ENCODE measurements at regions not wholly inside any gene's neighbourhood (a gene's known extent, or its start where the extent isn't known, plus 50 kb on each side); places are given as distances from the start of the nearest gene placed in this dataset.

GRCh38 chr2:217276433-217276832, 416.6 kb upstream of the TNP1 start:
- no peak overlapping the region for H3K27ac ChIP-seq (ENCODE audit: low read depth, low read length, poor library complexity, severe bottlenecking)
- no peak for DNase-seq (ENCODE audit: low spot score)
- ChIA-PET POLR2A (ENCODE audit: low non-redundant PET) (no interaction called here), CTCF (no interaction called here)
- TF ChIP-seq, protein P1, sequence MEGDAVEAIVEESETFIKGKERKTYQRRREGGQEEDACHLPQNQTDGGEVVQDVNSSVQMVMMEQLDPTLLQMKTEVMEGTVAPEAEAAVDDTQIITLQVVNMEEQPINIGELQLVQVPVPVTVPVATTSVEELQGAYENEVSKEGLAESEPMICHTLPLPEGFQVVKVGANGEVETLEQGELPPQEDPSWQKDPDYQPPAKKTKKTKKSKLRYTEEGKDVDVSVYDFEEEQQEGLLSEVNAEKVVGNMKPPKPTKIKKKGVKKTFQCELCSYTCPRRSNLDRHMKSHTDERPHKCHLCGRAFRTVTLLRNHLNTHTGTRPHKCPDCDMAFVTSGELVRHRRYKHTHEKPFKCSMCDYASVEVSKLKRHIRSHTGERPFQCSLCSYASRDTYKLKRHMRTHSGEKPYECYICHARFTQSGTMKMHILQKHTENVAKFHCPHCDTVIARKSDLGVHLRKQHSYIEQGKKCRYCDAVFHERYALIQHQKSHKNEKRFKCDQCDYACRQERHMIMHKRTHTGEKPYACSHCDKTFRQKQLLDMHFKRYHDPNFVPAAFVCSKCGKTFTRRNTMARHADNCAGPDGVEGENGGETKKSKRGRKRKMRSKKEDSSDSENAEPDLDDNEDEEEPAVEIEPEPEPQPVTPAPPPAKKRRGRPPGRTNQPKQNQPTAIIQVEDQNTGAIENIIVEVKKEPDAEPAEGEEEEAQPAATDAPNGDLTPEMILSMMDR (conservative IDR thresholded peaks at IDR 0.05; ENCODE audit: low read depth, low read length) = no peak
- TF ChIP-seq EZH2 (IDR thresholded peaks at IDR 0.05; ENCODE audit: borderline replicate concordance, low read depth, low read length, poor library complexity, severe bottlenecking) = no peak
- intact Hi-C loops (cut with micrococcal nuclease; ENCODE audit: unreplicated experiment) = no loop called here
- H3K27me3 ChIP-seq (replicated peaks; ENCODE audit: insufficient read depth, low read depth, low read length, poor library complexity) = no peaks in the 10 kb centered on the region
- H3K4me1 ChIP-seq (ENCODE audit: insufficient read depth, low read length, poor library complexity, severe bottlenecking) = no peaks in the 10 kb centered on the region
- no peaks in the 10 kb centered on the region for H3K9me3 ChIP-seq (ENCODE audit: low read depth, low read length, poor library complexity, severe bottlenecking)
- no peak overlapping the region for H3K4me3 ChIP-seq (ENCODE audit: low read depth, low read length, poor library complexity, severe bottlenecking)
- no peaks in the 10 kb centered on the region for H3K36me3 ChIP-seq (ENCODE audit: insufficient read depth, low read length, poor library complexity, severe bottlenecking)
- no TSS peak for BruUV-seq (replicated peaks)

DNA sequence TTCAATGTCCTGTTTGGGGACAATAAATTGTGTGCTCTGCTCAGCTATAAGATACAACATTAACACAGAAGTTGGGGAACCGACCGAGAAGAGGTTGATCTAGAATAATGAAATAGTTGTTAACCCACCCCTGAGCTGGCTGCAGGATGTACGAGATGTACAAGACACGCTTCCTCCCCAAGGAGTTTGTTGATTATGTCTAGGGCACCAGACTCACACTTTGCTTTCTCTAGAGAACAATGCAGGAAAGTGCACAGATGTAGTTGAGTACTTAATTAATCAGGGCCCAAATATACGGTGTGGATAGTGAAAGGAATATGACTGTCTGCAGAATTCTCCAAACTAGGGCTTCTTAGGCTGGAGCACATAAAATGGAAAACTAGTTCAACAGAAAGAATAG, 415.2 kb upstream of the TNP1 start:
- intact Hi-C loops (cut with micrococcal nuclease; ENCODE audit: unreplicated experiment) = no loop called here
- no peaks in the 10 kb centered on the region for H3K36me3 ChIP-seq (ENCODE audit: insufficient read depth, low read length, poor library complexity, severe bottlenecking)
- CTCF ChIA-PET = interaction anchor here (0.6 kb wide), 1 partner anchor 69 kb away, joined by 3 read pairs; no protein-coding TSS in a partner anchor
- no TSS peak for BruUV-seq (replicated peaks)
- TF ChIP-seq EZH2 (IDR thresholded peaks at IDR 0.05; ENCODE audit: borderline replicate concordance, low read depth, low read length, poor library complexity, severe bottlenecking) = no peak
- TF ChIP-seq, protein P1 (conservative IDR thresholded peaks at IDR 0.05; ENCODE audit: low read depth, low read length) = no peak
- H3K27ac ChIP-seq (ENCODE audit: low read depth, low read length, poor library complexity, severe bottlenecking) = no peak overlapping the region
- H3K27me3 ChIP-seq (replicated peaks; ENCODE audit: insufficient read depth, low read depth, low read length, poor library complexity) = no peaks in the 10 kb centered on the region
- no peaks in the 10 kb centered on the region for H3K9me3 ChIP-seq (ENCODE audit: low read depth, low read length, poor library complexity, severe bottlenecking)
- no peaks in the 10 kb centered on the region for H3K4me1 ChIP-seq (ENCODE audit: insufficient read depth, low read length, poor library complexity, severe bottlenecking)
- no peak overlapping the region for H3K4me3 ChIP-seq (ENCODE audit: low read depth, low read length, poor library complexity, severe bottlenecking)
- no peak for DNase-seq (ENCODE audit: low spot score)
- POLR2A ChIA-PET (ENCODE audit: low non-redundant PET) = no interaction called here

- no peaks in the 10 kb centered on the region for H3K4me1 ChIP-seq (ENCODE audit: insufficient read depth, low read length, poor library complexity, severe bottlenecking)
- no peak for TF ChIP-seq EZH2 (IDR thresholded peaks at IDR 0.05; ENCODE audit: borderline replicate concordance, low read depth, low read length, poor library complexity, severe bottlenecking)
- TF ChIP-seq, protein P1 (conservative IDR thresholded peaks at IDR 0.05; ENCODE audit: low read depth, low read length) = no peak
- no TSS peak for BruUV-seq (replicated peaks)
- H3K9me3 ChIP-seq (ENCODE audit: low read depth, low read length, poor library complexity, severe bottlenecking) = no peaks in the 10 kb centered on the region
- no peak for DNase-seq (ENCODE audit: low spot score)
- POLR2A ChIA-PET (ENCODE audit: low non-redundant PET) = no interaction called here
- no peaks in the 10 kb centered on the region for H3K27me3 ChIP-seq (replicated peaks; ENCODE audit: insufficient read depth, low read depth, low read length, poor library complexity)
- H3K4me3 ChIP-seq (ENCODE audit: low read depth, low read length, poor library complexity, severe bottlenecking) = no peak overlapping the region
- CTCF ChIA-PET = no interaction called here
- intact Hi-C loops (cut with micrococcal nuclease; ENCODE audit: unreplicated experiment) = no loop called here
- H3K36me3 ChIP-seq (ENCODE audit: insufficient read depth, low read length, poor library complexity, severe bottlenecking) = no peaks in the 10 kb centered on the region
- no peak overlapping the region for H3K27ac ChIP-seq (ENCODE audit: low read depth, low read length, poor library complexity, severe bottlenecking)
These were observed 414.7 kb upstream of the TNP1 start for GRCh38 chr2:217274578-217274977.
